ENCODE measurements at regions not wholly inside any gene's neighbourhood (a gene's known extent, or its start where the extent isn't known, plus 50 kb on each side); places are given as distances from the start of the nearest gene placed in this dataset.
A peak's percentile ranks its signal among the peaks of the same experiment; 100 is the strongest.
"Not testable (repeated sequence)": the region's sequence is repeated elsewhere in the genome, so short reads cannot be mapped to it uniquely, and the experiment has no call there.

DNA sequence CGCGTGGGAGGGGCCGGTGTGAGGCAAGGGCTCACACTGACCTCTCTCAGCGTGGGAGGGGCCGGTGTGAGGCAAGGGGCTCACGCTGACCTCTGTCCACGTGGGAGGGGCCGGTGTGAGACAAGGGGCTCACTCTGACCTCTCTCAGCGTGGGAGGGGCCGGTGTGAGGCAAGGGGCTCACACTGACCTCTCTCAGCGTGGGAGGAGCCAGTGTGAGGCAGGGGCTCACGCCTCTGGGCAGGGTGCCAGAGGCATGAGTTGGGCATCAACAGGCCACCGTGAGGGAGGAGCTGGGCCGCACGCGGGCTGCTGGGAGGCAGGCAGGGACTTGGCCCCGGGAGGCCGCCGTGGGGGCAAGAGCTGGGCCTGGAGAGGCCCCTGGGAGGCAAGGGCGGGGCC, 91.0 kb downstream of the PLPP2 start:
- H3K27me3 ChIP-seq; H3K36me3 ChIP-seq; H3K4me3 ChIP-seq; H3K4me1 ChIP-seq (ENCODE audit: insufficient read depth); intact Hi-C loops (cut with DNase I); H3K9me3 ChIP-seq; H3K27ac ChIP-seq: not testable (repeated sequence)
- DNase-seq = peak in 1 of 5 donors; percentile 5
- WGBS, 3 donors = 84 to 91% methylated on average over 9 to 10 of the region's 20 CpGs; no CpG with 5 or more reads in 1 of the 3 donors

All from ovary (tissue), 7 donors.